NT2/D1 (cell line): ENCODE measurements at regions not wholly inside any gene's neighbourhood (a gene's known extent, or its start where the extent isn't known, plus 50 kb on each side); places are given as distances from the start of the nearest gene placed in this dataset.

Experiments
- DNase-seq: peaks from one replicate; pipeline ENCODE4 v3.0.0-alpha.2; 2011; ENCODE audit warnings: low read depth, low spot score
- H3K27me3 ChIP-seq: 2 replicates; pipeline ENCODE4 v1.6.0; 2011; ENCODE audit warnings: mild to moderate bottlenecking; ENCODE audit not compliant: insufficient read length, insufficient read depth
- H3K36me3 ChIP-seq: 2 replicates; pipeline ENCODE4 v1.6.1; 2011; ENCODE audit warnings: mild to moderate bottlenecking, low read length, mixed read lengths; ENCODE audit not compliant: insufficient read depth, insufficient read length
- H3K4me1 ChIP-seq: 2 replicates; pipeline ENCODE4 v1.5.1; 2011; ENCODE audit not compliant: insufficient read depth, insufficient read length
- H3K4me3 ChIP-seq: 2 replicates; pipeline ENCODE4 v1.5.1; 2011; ENCODE audit warnings: low read depth; ENCODE audit not compliant: insufficient read length
- H3K9ac ChIP-seq: 2 replicates; pipeline ENCODE4 v1.6.0; 2011; ENCODE audit warnings: low read depth; ENCODE audit not compliant: insufficient read length
- H3K9me3 ChIP-seq: 2 replicates; pipeline ENCODE4 v1.5.1; 2011; ENCODE audit warnings: mild to moderate bottlenecking, low read length; ENCODE audit not compliant: insufficient read depth
- SUZ12 ChIP-seq: IDR thresholded peaks from 2 replicates; pipeline ENCODE4 v1.6.1; 2011; ENCODE audit not compliant: insufficient read length, insufficient read depth; ENCODE audit errors: extremely low read depth
- YY1 ChIP-seq: IDR thresholded peaks from 2 replicates; pipeline ENCODE4 v1.6.1; 2011; ENCODE audit not compliant: insufficient read length, insufficient read depth
- ZNF274 ChIP-seq: IDR thresholded peaks from 2 replicates; pipeline ENCODE4 v1.6.1; 2011; ENCODE audit warnings: mild to moderate bottlenecking, low read depth, low read length

DNA sequence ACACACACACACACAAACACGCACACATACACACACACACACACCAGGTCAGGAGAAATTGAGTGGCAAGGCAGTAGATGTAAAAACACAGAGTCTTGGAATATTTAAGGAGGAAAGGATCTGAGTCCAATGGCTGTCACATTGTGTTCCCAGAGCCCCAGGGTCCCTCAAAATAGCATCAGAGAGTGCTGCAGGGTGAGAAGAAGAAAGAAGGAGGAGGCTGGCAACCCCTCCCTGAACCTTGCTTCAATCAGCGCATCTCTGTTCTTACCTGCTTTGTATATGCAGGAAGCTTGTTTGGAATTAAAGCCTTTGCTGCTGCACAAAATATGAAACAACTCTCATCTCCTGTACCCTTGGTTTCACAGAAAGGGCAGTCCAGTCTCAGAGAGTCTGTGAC, 406.5 kb downstream of the MIAT start:
- Histone ChIP-seq H3K9me3 (no peaks in the 10 kb centered on the region), H3K36me3 (no peaks in the 10 kb centered on the region), H3K9ac (no peak overlapping the region), H3K27me3 (no peaks in the 10 kb centered on the region), H3K4me1 (no peaks in the 10 kb centered on the region), H3K4me3 (no peak overlapping the region)
- DNase-seq, result no peak
- TF ChIP-seq SUZ12 (no peak), YY1 (no peak), ZNF274 (no peak)

DNA sequence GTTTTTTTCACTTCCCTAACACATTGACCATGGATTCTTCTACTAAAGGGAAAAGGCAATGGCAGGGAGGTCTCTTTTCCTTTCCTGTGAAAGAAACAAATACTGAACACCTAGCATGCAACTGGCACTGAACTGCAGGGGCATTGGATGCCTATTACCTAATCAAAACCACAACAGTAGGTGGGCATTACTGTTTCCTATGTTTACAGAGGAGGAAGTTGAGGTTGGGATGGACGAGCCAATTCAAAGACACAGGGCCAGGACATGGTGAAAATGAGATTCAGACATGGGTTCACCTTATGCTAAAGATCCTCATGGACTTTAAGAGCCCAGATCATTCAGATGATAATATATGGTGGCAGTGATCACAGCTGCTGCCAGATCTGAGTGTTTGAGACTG, 407.0 kb downstream of the MIAT start:
- DNase-seq, result no peak
- Histone ChIP-seq H3K36me3 (no peaks in the 10 kb centered on the region), H3K9me3 (no peaks in the 10 kb centered on the region), H3K27me3 (no peaks in the 10 kb centered on the region), H3K9ac (no peak overlapping the region), H3K4me1 (no peaks in the 10 kb centered on the region), H3K4me3 (no peak overlapping the region)
- TF ChIP-seq YY1, result no peak
- no peak for TF ChIP-seq SUZ12
- no peak for TF ChIP-seq ZNF274

DNA sequence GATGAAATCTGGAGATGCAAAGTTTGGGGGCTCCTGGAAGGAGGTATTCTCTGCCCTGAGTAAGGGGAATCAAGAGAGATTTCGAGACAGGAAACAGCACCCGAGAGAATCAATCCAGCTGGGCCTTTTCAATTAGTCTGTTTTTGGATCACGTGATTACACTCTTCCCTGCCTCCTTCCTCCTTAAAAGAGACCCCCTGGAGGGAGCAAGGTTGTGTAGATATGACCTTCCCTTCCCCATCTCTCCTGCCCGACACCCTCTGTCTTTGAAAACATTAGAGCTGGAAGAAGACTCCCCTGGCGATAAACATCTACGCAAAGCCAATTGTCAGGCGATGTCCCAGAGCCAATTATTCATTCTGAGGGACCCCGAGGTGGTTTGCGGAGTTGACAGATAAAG, 407.9 kb downstream of the MIAT start:
- Histone ChIP-seq H3K9me3 (no peaks in the 10 kb centered on the region), H3K36me3 (no peaks in the 10 kb centered on the region), H3K27me3 (no peaks in the 10 kb centered on the region), H3K4me3 (no peak overlapping the region), H3K4me1 (no peaks in the 10 kb centered on the region), H3K9ac (no peak overlapping the region)
- DNase-seq, result no peak
- no peak for TF ChIP-seq YY1
- no peak for TF ChIP-seq ZNF274
- TF ChIP-seq SUZ12, result no peak

DNA sequence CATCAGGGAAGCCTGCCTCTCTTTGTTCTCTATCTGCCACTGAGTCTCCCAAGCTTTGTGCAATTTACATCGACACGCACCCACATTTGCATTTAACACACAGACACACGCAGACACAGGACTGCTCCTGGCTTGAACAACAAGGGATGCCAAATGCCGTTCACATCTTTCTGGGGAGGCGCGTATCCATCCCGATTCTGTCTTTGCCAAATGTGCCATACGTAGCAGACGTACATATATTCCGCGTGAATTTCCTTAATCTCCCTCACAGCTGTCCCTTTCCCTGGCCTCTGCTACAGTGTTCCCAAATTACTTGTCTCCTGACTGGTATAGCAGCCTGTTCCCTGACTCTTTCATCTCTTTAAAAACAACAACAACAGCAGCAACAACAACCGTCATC, 409.5 kb downstream of the MIAT start:
- Histone ChIP-seq H3K27me3 (no peaks in the 10 kb centered on the region), H3K9me3 (no peaks in the 10 kb centered on the region), H3K36me3 (no peaks in the 10 kb centered on the region), H3K4me3 (no peak overlapping the region), H3K4me1 (no peaks in the 10 kb centered on the region), H3K9ac (no peak overlapping the region)
- TF ChIP-seq ZNF274, result no peak
- no peak for TF ChIP-seq SUZ12
- TF ChIP-seq YY1, result no peak
- DNase-seq, result no peak

DNA sequence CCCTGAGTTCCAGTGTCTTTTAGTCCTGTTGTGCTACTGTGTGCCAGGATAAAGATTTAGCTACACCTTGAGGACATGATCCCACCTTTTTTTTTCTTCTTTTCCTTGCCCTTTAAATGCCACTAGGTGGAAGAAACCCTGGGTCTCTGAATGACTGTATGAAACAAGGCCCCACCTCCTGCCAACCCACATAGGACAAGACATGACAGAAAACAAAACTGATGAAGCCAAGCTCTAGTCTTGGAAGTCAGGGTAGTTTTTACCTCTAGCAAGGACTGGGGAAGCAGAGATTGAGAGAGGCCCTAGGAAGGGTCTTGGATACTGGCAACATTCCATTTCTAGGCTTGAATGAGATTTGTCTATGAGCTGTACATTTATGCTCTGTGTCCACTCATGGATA, 410.7 kb downstream of the MIAT start:
- no peak for DNase-seq
- Histone ChIP-seq H3K4me3 (no peak overlapping the region), H3K9ac (no peak overlapping the region), H3K36me3 (no peaks in the 10 kb centered on the region), H3K9me3 (no peaks in the 10 kb centered on the region), H3K4me1 (no peaks in the 10 kb centered on the region), H3K27me3 (no peaks in the 10 kb centered on the region)
- TF ChIP-seq YY1 (no peak), ZNF274 (no peak), SUZ12 (no peak)

DNA sequence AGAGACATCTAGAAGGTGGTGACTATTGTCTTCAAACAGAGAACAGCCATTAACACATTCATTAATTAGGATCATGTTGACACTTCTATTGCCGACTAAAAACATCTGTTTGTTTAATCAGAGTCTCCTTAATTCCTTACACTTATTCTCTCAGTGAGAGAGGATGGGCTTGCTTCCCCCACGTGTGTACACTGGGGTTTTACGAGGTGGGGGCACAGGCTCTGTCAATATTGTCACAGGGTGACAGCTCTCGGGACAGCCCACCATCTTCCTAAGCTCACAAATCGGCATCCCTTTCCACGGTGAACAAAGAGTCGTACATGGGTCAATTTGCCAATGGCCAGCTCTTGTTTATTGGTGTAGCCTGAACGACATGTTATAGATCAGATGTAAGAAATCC, 413.2 kb downstream of the MIAT start:
- Histone ChIP-seq H3K27me3 (peaks cover 8% of the 10 kb centered on the region), H3K9me3 (no peaks in the 10 kb centered on the region), H3K9ac (no peak overlapping the region), H3K4me1 (no peaks in the 10 kb centered on the region), H3K36me3 (no peaks in the 10 kb centered on the region), H3K4me3 (no peak overlapping the region)
- DNase-seq, result no peak
- TF ChIP-seq ZNF274 (no peak), YY1 (no peak), SUZ12 (no peak)

DNA sequence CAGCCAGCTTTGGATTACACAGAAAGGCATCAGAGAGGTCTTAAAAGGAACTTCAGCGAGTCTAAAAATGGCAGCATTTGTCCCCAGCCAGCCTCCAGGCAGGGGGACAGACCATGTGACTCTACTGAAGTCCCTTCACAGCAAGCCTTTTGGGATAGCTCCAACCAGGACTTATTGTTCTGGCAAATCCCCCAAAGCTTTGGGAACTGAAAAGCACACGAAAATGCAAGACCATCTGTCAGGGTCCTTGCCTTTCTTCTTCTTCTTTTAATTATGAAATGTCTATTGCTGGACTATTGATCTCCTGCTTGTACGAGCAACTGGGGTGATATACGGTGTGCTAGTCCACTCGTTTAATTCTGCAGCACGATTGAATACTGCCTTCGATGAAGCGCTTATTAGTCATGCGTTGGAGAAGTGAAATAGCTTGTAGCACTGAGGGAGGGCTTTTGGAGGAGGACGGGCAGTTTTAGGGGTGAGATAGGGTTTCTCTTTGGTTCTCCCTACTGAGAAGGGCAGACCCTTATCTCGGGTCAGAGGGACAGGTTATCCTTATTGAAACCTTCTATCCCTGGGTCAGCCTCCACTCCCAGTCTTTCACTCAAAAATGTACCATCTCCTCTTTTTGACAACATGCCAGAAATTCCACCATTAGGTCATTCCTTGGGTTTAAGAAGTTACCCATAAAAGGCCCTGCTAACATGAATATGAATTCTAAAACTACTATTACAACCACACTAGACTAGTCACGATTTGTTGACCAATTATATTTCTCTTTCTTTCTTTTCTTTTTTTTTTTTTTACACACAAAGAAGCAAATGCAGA, 416.4 kb downstream of the MIAT start:
- H3K27me3 ChIP-seq, result peaks cover 28% of the 10 kb centered on the region
- no peaks in the 10 kb centered on the region for H3K4me1 ChIP-seq
- no peak for TF ChIP-seq YY1
- no peak for TF ChIP-seq SUZ12
- TF ChIP-seq ZNF274, result no peak
- H3K9ac ChIP-seq, result no peak overlapping the region
- DNase-seq, result no peak
- no peaks in the 10 kb centered on the region for H3K9me3 ChIP-seq
- H3K36me3 ChIP-seq, result no peaks in the 10 kb centered on the region
- H3K4me3 ChIP-seq, result no peak overlapping the region
